ENCODE measurements at regions not wholly inside any gene's neighbourhood (a gene's known extent, or its start where the extent isn't known, plus 50 kb on each side); places are given as distances from the start of the nearest gene placed in this dataset.
"Not testable (repeated sequence)": the region's sequence is repeated elsewhere in the genome, so short reads cannot be mapped to it uniquely, and the experiment has no call there.

DNA sequence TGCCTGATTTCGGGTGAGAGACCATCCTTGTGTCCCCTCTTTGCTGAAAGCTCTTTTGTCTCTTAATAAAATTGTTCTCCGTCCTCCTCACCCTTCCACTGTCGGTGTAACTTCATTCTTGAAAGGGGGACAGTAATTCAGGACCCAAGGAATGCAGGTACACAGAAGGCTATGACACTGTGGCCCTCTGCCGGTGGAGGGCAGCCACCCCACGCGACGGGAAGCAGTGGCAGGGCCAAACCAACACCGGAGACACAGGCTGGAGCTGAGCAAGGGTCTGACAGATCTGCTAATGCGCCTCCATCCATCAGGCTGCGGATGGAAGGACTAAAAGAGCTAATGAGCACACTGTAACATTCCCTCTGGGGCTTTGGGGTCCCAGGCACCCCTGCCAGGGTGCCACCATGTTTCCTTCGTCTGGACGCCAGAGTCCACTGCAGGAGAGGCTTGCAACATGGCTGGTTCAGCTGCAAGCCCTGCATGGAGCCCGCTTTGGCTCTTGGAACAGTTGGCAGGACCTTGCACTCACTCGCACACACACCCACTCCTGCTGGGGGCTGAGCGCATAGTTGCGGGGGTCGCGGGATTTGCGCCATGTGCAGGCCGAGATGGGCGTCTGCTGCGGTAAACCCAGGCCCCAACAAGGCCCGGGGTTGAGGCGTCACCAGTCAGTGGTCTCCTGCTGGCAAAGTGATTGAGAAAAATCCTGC is 544.1 kb upstream of the CDH7 start:
- Histone ChIP-seq H3K27ac (replicated peaks) (no peak overlapping the region), H3K27me3 (ENCODE audit: low read depth) (no peaks in the 10 kb centered on the region), H3K4me1 (no peaks in the 10 kb centered on the region), H3K9me3 (replicated peaks) (no peaks in the 10 kb centered on the region), H3K36me3 (no peaks in the 10 kb centered on the region), H3K4me3 (no peak overlapping the region)
- TF ChIP-seq, protein P1, sequence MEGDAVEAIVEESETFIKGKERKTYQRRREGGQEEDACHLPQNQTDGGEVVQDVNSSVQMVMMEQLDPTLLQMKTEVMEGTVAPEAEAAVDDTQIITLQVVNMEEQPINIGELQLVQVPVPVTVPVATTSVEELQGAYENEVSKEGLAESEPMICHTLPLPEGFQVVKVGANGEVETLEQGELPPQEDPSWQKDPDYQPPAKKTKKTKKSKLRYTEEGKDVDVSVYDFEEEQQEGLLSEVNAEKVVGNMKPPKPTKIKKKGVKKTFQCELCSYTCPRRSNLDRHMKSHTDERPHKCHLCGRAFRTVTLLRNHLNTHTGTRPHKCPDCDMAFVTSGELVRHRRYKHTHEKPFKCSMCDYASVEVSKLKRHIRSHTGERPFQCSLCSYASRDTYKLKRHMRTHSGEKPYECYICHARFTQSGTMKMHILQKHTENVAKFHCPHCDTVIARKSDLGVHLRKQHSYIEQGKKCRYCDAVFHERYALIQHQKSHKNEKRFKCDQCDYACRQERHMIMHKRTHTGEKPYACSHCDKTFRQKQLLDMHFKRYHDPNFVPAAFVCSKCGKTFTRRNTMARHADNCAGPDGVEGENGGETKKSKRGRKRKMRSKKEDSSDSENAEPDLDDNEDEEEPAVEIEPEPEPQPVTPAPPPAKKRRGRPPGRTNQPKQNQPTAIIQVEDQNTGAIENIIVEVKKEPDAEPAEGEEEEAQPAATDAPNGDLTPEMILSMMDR (IDR thresholded peaks at IDR 0.05; ENCODE audit: borderline replicate concordance), result peak; percentile 11
- no peak for DNase-seq
- intact Hi-C loops (cut with micrococcal nuclease), result no loop called here

GRCh38 chr18:65202091-65202490 is 548.7 kb upstream of the CDH7 start:
- intact Hi-C loops (cut with micrococcal nuclease), result no loop called here
- H3K9me3 ChIP-seq (replicated peaks), result no peaks in the 10 kb centered on the region
- no peak overlapping the region for H3K4me3 ChIP-seq
- TF ChIP-seq, protein P1 (IDR thresholded peaks at IDR 0.05; ENCODE audit: borderline replicate concordance), result no peak
- no peak for DNase-seq
- H3K27me3 ChIP-seq (ENCODE audit: low read depth), result no peaks in the 10 kb centered on the region
- H3K36me3 ChIP-seq, result no peaks in the 10 kb centered on the region
- no peaks in the 10 kb centered on the region for H3K4me1 ChIP-seq
- no peak overlapping the region for H3K27ac ChIP-seq (replicated peaks)

DNA sequence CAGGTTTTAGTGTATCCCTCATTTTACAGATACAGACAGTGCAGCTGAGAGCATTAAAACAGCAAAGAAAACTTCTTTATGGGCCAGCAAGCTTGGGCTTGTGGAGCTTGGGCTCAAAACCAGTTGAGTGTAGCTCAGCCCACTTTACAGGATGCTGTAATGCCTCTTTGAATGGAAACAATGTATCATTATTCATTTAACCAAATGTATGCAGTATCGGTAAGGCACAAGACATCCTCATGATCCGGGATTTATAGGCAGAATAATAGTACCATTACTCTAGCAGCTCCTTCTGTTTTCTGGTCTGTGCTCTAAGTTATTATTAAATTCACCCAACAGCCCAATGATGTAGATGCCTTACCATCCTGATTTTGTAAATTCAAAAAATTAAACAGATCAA is 575.1 kb upstream of the CDH7 start:
- no peaks in the 10 kb centered on the region for H3K4me1 ChIP-seq
- no peak for DNase-seq
- intact Hi-C loops (cut with micrococcal nuclease), result no loop called here
- H3K27me3 ChIP-seq (ENCODE audit: low read depth), result no peaks in the 10 kb centered on the region
- no peak overlapping the region for H3K4me3 ChIP-seq
- H3K36me3 ChIP-seq, result no peaks in the 10 kb centered on the region
- no peak overlapping the region for H3K27ac ChIP-seq (replicated peaks)
- peaks cover 28% of the 10 kb centered on the region for H3K9me3 ChIP-seq (replicated peaks)
- TF ChIP-seq, protein P1 (IDR thresholded peaks at IDR 0.05; ENCODE audit: borderline replicate concordance), result no peak

- intact Hi-C loops (cut with micrococcal nuclease); DNase-seq: not testable (repeated sequence)
These were observed 588.7 kb upstream of the CDH7 start for GRCh38 chr18:65162086-65162485.

DNA sequence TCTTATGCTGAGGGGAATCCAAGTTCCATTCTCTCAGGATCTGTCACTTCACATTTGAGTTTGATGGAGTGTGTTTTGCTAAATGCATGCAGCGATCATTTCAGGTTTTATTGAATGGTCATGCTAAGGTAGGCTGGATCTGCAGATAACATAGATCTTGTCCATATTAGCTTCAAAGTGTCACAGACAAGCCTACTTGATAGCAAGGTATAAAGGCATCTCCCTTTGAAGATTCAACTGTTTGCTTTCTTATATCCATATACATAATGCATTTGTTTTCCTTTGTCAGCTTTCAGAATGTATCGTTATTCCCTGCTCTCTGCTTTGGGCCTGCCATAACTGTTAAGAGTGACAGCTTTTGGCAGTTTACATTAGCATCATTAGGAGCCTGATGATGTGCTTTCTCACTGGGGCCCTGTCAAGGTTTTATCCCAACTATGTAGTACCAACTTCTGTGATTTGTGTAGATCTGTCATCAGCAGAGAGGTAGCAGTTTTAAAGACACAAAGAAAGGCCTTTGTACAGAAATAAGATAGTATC is 604.3 kb upstream of the CDH7 start:
- H3K4me3 ChIP-seq, result no peak overlapping the region
- intact Hi-C loops (cut with micrococcal nuclease), result no loop called here
- H3K27ac ChIP-seq (replicated peaks), result no peak overlapping the region
- no peaks in the 10 kb centered on the region for H3K36me3 ChIP-seq
- H3K27me3 ChIP-seq (ENCODE audit: low read depth), result no peaks in the 10 kb centered on the region
- no peak for DNase-seq
- no peaks in the 10 kb centered on the region for H3K4me1 ChIP-seq
- TF ChIP-seq, protein P1 (IDR thresholded peaks at IDR 0.05; ENCODE audit: borderline replicate concordance), result no peak
- peaks cover 3% of the 10 kb centered on the region for H3K9me3 ChIP-seq (replicated peaks)

More at GRCh38 chr18:65162086-65162485, 588.7 kb upstream of the CDH7 start:
- not testable (repeated sequence) for H3K27me3 ChIP-seq (ENCODE audit: low read depth); H3K4me1 ChIP-seq; H3K27ac ChIP-seq (replicated peaks); H3K36me3 ChIP-seq; H3K4me3 ChIP-seq
- H3K9me3 ChIP-seq (replicated peaks), result peaks cover 15% of the 10 kb centered on the region

DNA sequence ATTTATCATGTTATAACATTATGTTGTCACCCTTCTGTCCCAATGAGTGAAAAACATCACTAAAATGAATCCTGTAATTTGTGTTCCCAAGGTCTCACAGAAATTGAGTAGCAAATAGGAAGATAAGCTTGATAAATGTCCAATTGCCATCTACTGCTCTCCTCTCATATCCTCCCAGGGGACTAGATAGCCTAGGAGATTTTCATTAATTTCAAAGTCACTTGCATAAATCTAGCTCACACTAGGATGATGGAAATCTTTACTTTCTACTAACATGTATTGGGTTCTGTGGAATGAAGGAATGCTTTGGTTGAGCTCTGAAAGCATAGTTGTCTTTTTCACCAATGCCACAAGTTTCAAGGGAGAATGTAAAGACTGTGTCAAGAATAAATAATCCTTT is 605.5 kb upstream of the CDH7 start:
- Histone ChIP-seq H3K4me3 (no peak overlapping the region), H3K4me1 (no peaks in the 10 kb centered on the region), H3K27me3 (ENCODE audit: low read depth) (no peaks in the 10 kb centered on the region), H3K36me3 (no peaks in the 10 kb centered on the region), H3K27ac (replicated peaks) (no peak overlapping the region), H3K9me3 (replicated peaks) (peaks cover 3% of the 10 kb centered on the region)
- no peak for DNase-seq
- TF ChIP-seq, protein P1 (IDR thresholded peaks at IDR 0.05; ENCODE audit: borderline replicate concordance), result no peak
- intact Hi-C loops (cut with micrococcal nuclease), result no loop called here
